ENCODE measurements at regions not wholly inside any gene's neighbourhood (a gene's known extent, or its start where the extent isn't known, plus 50 kb on each side); places are given as distances from the start of the nearest gene placed in this dataset.

GRCh38 chr9:119701651-119702050 is 332.4 kb upstream of the BRINP1 start:
- TF ChIP-seq TAF1 (IDR thresholded peaks at IDR 0.05; ENCODE audit: low read depth, low read length) = no peak
- TF ChIP-seq POLR2A (IDR thresholded peaks at IDR 0.05; ENCODE audit: low read depth, low read length) = no peak
- no peak for TF ChIP-seq POLR2AphosphoS5 (IDR thresholded peaks at IDR 0.05; ENCODE audit: low read depth, low read length)

Data from GM12891 (cell line).